Endothelial cell of umbilical vein (primary cell): ENCODE measurements at regions not wholly inside any gene's neighbourhood (a gene's known extent, or its start where the extent isn't known, plus 50 kb on each side); places are given as distances from the start of the nearest gene placed in this dataset.

Experiments
- BruUV-seq: library from RNA; stranded (reverse); fragments of 400-500 nt; replicated peaks from 2 replicates; lab custom pipeline; 2021; lab: Mats Ljungman, UMichigan
- CTCF ChIA-PET: fragments of 300-600, 350-600 bp; sonication (Branson Sonifier 250); formaldehyde crosslinking; loops from one replicate; lab custom pipeline; 2021; ENCODE audit warnings: antibody characterized with exemption, inconsistent platforms; lab: Charles Lee
- POLR2A ChIA-PET: fragments of 300-600, 350-600 bp; sonication (Branson Sonifier 250); formaldehyde crosslinking; loops from one replicate; lab custom pipeline; 2021; ENCODE audit warnings: antibody characterized with exemption, inconsistent platforms; lab: Charles Lee
- DNase-seq: peaks from one replicate; pipeline ENCODE4 v3.0.0-alpha.2; 2011; ENCODE audit warnings: low read depth, low spot score
- FAIRE-seq: peaks from 2 replicates; lab custom pipeline; 2011; peaks lifted over from hg19 to GRCh38; lab: Jason Lieb, UNC
- H2AFZ ChIP-seq: 2 replicates; pipeline ENCODE4 v1.6.0; 2012; ENCODE audit warnings: low read depth, low read length, control low read depth, inconsistent platforms
- H3K27ac ChIP-seq: 2 replicates; pipeline ENCODE4 v1.5.1; 2011; ENCODE audit warnings: low read depth, mild to moderate bottlenecking, control low read depth, low read length, moderate library complexity; ENCODE audit not compliant: insufficient read depth
- H3K27me3 ChIP-seq, 2 experiments: 2 replicates each; pipeline versions ENCODE4 v1.6.0 to v1.6.1; 2011; ENCODE audit warnings: low read length in 2 of 2, mixed read lengths in 1 of 2; ENCODE audit not compliant: control insufficient read depth in 2 of 2, insufficient read depth in 2 of 2
- H3K36me3 ChIP-seq, 2 experiments: 2 replicates in 1 of 2; 3 replicates in 1 of 2; pipeline ENCODE4 v1.5.1; 2011; ENCODE audit warnings: low read length in 2 of 2, mild to moderate bottlenecking in 1 of 2, moderate library complexity in 1 of 2; ENCODE audit not compliant: control insufficient read depth in 2 of 2, insufficient read depth in 2 of 2; ENCODE audit errors: extremely low read depth in 1 of 2
- H3K4me1 ChIP-seq: 3 replicates; pipeline ENCODE4 v1.5.1; 2011; ENCODE audit warnings: mild to moderate bottlenecking, low read length; ENCODE audit not compliant: control insufficient read depth, insufficient read depth; ENCODE audit errors: extremely low read depth
- H3K4me2 ChIP-seq: 2 replicates; pipeline ENCODE4 v1.6.1; 2011; ENCODE audit warnings: low read length, control low read depth, mixed read lengths; ENCODE audit not compliant: insufficient read depth
- H3K4me3 ChIP-seq, 3 experiments: fragments of 200-600 bp in 1 of 3; sonication (generic), shearing (Covaris generic) in 1 of 3; replicated peaks in 1 of 3; 2 replicates each; pipeline ENCODE4 v1.5.1; 2011 to 2016; ENCODE audit warnings: control low read depth in 3 of 3, low read length in 3 of 3, mild to moderate bottlenecking in 2 of 3, inconsistent platforms in 1 of 3, low read depth in 1 of 3, moderate library complexity in 1 of 3; ENCODE audit not compliant: insufficient read depth in 1 of 3
- H3K79me2 ChIP-seq: 2 replicates; pipeline ENCODE4 v1.6.0; 2012; ENCODE audit warnings: low read length, inconsistent platforms; ENCODE audit not compliant: control insufficient read depth, insufficient read depth
- H3K9ac ChIP-seq: replicated peaks from 2 replicates; pipeline ENCODE3; 2011; ENCODE audit warnings: low read length, control low read depth; ENCODE audit not compliant: insufficient read depth; ENCODE audit errors: extremely low read depth
- H3K9me1 ChIP-seq: replicated peaks from 3 replicates; pipeline ENCODE4 v1.6.0; 2011; ENCODE audit warnings: mild to moderate bottlenecking, low read length; ENCODE audit not compliant: control insufficient read depth, insufficient read depth; ENCODE audit errors: extremely low read depth
- H3K9me3 ChIP-seq: replicated peaks from 2 replicates; pipeline ENCODE4 v1.5.1; 2012; ENCODE audit warnings: low read length, inconsistent platforms; ENCODE audit not compliant: control insufficient read depth, insufficient read depth
- H4K20me1 ChIP-seq: replicated peaks from 2 replicates; pipeline ENCODE3; 2011; ENCODE audit warnings: mild to moderate bottlenecking, low read length; ENCODE audit not compliant: control insufficient read depth, insufficient read depth; ENCODE audit errors: extremely low read depth
- CTCF ChIP-seq, 2 donors: IDR thresholded peaks; 1 replicate in 1 of 2; 2 replicates in 1 of 2; pipeline ENCODE4 v1.5.1; 2011; ENCODE audit warnings: low read length in 2 of 2, mild to moderate bottlenecking in 2 of 2, moderate library complexity in 2 of 2, control low read depth in 1 of 2, inconsistent platforms in 1 of 2, low read depth in 1 of 2; ENCODE audit not compliant: insufficient read depth in 1 of 2; ENCODE audit errors: extremely low read depth in 1 of 2
- EZH2 ChIP-seq: IDR thresholded peaks from 2 replicates; pipeline ENCODE4 v1.6.1; 2012; ENCODE audit warnings: borderline replicate concordance, low read depth, mild to moderate bottlenecking, moderate library complexity, low read length, inconsistent platforms; ENCODE audit not compliant: severe bottlenecking
- FOS ChIP-seq: IDR thresholded peaks from 2 replicates; pipeline ENCODE4 v1.6.1; 2011; ENCODE audit warnings: mild to moderate bottlenecking, low read length, moderate library complexity, borderline replicate concordance; ENCODE audit not compliant: insufficient read depth
- GATA2 ChIP-seq: IDR thresholded peaks from 2 replicates; pipeline ENCODE4 v1.7.0; 2011; ENCODE audit warnings: low read depth, mild to moderate bottlenecking, moderate library complexity, mixed read lengths, low read length; ENCODE audit not compliant: insufficient read length, insufficient read depth
- JUN ChIP-seq: IDR thresholded peaks from 2 replicates; pipeline ENCODE4 v1.6.1; 2011; ENCODE audit warnings: borderline replicate concordance, low read depth; ENCODE audit not compliant: insufficient read length, insufficient read depth
- MAX ChIP-seq: IDR thresholded peaks from 2 replicates; pipeline ENCODE4 v1.6.1; 2011; ENCODE audit not compliant: insufficient read depth, insufficient read length
- MYC ChIP-seq: IDR thresholded peaks from one replicate; pipeline ENCODE4 v1.6.1; 2011; ENCODE audit warnings: mild to moderate bottlenecking, low read depth, low read length
- POLR2A ChIP-seq: IDR thresholded peaks from 2 replicates; pipeline ENCODE4 v1.6.1; 2012; ENCODE audit warnings: low read depth, mild to moderate bottlenecking, control low read depth, low read length
- POLR2AphosphoS5 ChIP-seq: IDR thresholded peaks from 2 replicates; pipeline ENCODE4 v1.6.1; 2012; ENCODE audit warnings: low read depth, mild to moderate bottlenecking, control low read depth, low read length, moderate library complexity; ENCODE audit not compliant: insufficient read depth
- dilution Hi-C: fragments of 300-500 bp; cut with MboI; formaldehyde crosslinking; loops from one replicate; pipeline ENCODE4 v1.15.0; 2019; ENCODE audit warnings: low sequenced_read_pairs; ENCODE audit not compliant: extremely low pct_ligation_motif_present
- intact Hi-C: fragments of 100-400 bp; cut with micrococcal nuclease; formaldehyde crosslinking; loops from one replicate; pipeline ENCODE4 v1.10.0; 2022

- no peak for DNase-seq
- no peaks in the 10 kb centered on the region for H3K36me3 ChIP-seq
- ChIA-PET POLR2A (no interaction called here), CTCF (no interaction called here)
- H3K4me2 ChIP-seq = no peak overlapping the region
- H3K27ac ChIP-seq = no peak overlapping the region
- dilution Hi-C loops (no loop called here), intact Hi-C loops (no loop called here)
- no peak for FAIRE-seq
- H3K9me1 ChIP-seq = no peaks in the 10 kb centered on the region
- BruUV-seq = no TSS peak
- no peaks in the 10 kb centered on the region for H3K9me3 ChIP-seq
- H3K9ac ChIP-seq = no peak overlapping the region
- no peak overlapping the region for H2AFZ ChIP-seq
- no peaks in the 10 kb centered on the region for H4K20me1 ChIP-seq
- no peaks in the 10 kb centered on the region for H3K27me3 ChIP-seq
- no peaks in the 10 kb centered on the region for H3K4me1 ChIP-seq
- TF ChIP-seq MAX = no peak
- TF ChIP-seq POLR2A = no peak
- no peak for TF ChIP-seq FOS
- no peak for TF ChIP-seq GATA2
- TF ChIP-seq POLR2AphosphoS5 = no peak
- TF ChIP-seq EZH2 = no peak
- no peak for TF ChIP-seq MYC
- no peak for TF ChIP-seq JUN
- no peak for TF ChIP-seq CTCF (IDR thresholded peaks at IDR 0.05; ENCODE audit: extremely low read depth in 1 of 2, insufficient read depth in 1 of 2, low read depth in 1 of 2, low read length in 2 of 2)
- no peak overlapping the region for H3K4me3 ChIP-seq
- H3K79me2 ChIP-seq = no peaks in the 10 kb centered on the region
Observed at GRCh38 chr10:57986422-57986821, 281.3 kb downstream of the IPMK start.
